HFF-Myc (cell line): ENCODE measurements at regions not wholly inside any gene's neighbourhood (a gene's known extent, or its start where the extent isn't known, plus 50 kb on each side); places are given as distances from the start of the nearest gene placed in this dataset.

ENCODE experiments used
- DNase-seq: peaks from one replicate; pipeline ENCODE4 v3.0.0-alpha.2; 2011; ENCODE audit warnings: low read depth; ENCODE audit errors: extremely low read depth
- H3K4me3 ChIP-seq: replicated peaks from 2 replicates; pipeline ENCODE4 v1.5.1; 2011; ENCODE audit warnings: low read depth, mild to moderate bottlenecking, control low read depth, low read length
- CTCF ChIP-seq: IDR thresholded peaks from 2 replicates; pipeline ENCODE4 v1.5.1; 2012; ENCODE audit warnings: mild to moderate bottlenecking, low read depth, low read length, control low read depth; ENCODE audit errors: missing control alignments

DNA sequence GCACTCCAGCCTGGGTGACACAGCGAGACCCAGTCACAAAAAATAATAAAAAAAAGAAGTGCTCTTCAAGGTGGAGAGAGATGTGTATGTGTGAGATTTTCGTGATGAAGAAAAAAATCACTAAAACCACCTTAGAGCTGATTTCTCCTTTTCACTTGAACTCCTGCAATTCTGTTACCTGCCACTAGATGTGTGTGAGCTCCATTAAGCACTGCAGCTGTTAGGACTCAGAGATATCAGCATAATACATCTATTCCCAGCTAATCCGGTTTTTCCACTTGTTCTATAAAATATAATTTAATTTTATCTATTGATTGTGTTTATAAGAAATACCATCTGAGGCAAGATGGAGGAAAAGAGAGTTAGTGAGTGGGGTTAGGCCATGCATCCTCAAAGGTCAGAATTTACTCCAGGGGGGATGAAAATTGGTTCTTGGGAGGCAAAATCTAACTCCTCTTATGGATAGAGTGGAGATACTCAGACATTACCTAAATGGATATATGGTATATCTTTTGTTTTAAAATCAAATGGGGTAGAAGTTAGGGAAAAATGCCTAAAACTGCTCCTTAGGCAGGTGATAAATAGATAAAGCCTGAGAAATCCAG, 152.7 kb downstream of the IL20RB start:
- peak; percentile 69 for TF ChIP-seq CTCF
- no peak overlapping the region for H3K4me3 ChIP-seq
- DNase-seq, result peak; percentile 15

- H3K4me3 ChIP-seq, result no peak overlapping the region
- DNase-seq, result no peak
- TF ChIP-seq CTCF, result no peak
Measured at GRCh38 chr3:137111497-137111896, 153.7 kb downstream of the IL20RB start.

- TF ChIP-seq CTCF, result no peak
- no peak for DNase-seq
- H3K4me3 ChIP-seq, result no peak overlapping the region
Measured at GRCh38 chr3:137116619-137117018, 158.8 kb downstream of the IL20RB start.

DNA sequence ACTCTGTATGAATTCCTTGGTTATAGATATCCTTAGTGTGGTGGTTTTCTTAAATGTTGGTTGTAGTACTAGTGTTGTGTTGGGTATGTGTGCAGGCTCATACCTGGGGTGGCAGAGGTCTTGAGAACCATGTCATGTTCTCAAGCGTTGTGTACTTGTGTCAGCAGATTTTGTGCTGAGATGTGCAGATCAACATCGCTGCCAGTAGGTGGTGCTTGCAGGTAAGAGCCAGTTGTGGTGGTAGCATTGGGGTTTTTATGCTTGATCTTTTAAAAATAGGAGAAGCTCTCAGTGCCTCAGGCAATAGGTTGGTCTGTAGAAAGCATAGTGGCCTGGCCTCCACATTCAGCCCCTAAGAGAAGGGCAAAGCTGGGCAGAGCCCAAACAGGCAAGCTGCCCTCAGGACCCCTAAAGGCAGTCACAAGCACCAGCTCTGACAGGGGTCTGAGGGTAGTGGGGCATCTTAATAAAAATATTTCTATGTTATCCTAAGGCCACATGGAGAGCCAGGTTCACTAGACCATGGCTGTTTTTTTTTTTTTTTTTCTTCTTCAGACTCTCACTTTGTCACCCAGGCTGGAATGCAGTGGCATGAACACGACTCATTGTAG, 164.0 kb downstream of the IL20RB start:
- no peak overlapping the region for H3K4me3 ChIP-seq
- DNase-seq, result no peak
- TF ChIP-seq CTCF, result peak; percentile 78

DNA sequence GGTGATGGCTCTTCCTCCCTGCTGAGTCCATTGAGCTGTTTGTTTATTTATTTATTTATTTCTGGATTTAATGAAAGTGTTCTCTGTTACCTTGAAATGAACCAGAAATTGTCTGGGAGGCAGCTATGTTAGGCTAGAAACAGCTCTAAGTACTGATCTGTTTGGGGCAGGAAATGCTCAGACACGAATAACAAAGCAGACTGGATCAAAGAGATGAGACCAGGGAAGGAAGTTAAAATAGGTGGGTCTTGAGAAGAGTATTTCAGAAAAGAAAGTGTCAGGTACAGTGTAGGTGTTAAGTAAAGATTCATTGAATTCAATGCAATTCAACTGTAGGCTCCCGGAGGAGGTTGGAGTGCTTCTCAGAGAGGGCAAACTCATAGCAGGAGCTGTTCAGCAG, 173.3 kb downstream of the IL20RB start:
- no peak for DNase-seq
- no peak for TF ChIP-seq CTCF

GRCh38 chr3:137134431-137134830, 176.6 kb downstream of the IL20RB start:
- no peak overlapping the region for H3K4me3 ChIP-seq
- no peak for TF ChIP-seq CTCF
- no peak for DNase-seq

More for the DNA sequence above, 173.3 kb downstream of the IL20RB start:
- H3K4me3 ChIP-seq, result no peak overlapping the region
